GM19397 (cell line): ENCODE measurements at regions not wholly inside any gene's neighbourhood (a gene's known extent, or its start where the extent isn't known, plus 50 kb on each side); places are given as distances from the start of the nearest gene placed in this dataset.
A peak's percentile ranks its signal among the peaks of the same experiment; 100 is the strongest.
"Not testable (repeated sequence)": the region's sequence is repeated elsewhere in the genome, so short reads cannot be mapped to it uniquely, and the experiment has no call there.

Experiments used
- ATAC-seq: cut with Tn5 transposase; IDR thresholded peaks from one replicate; pipeline ENCODE4 v1.9.1; 2021; ENCODE audit warnings: mild to moderate bottlenecking, moderate library complexity; ENCODE audit not compliant: unreplicated experiment

- no peak for ATAC-seq
These were observed 51.3 kb upstream of the CADPS start for GRCh38 chr3:62926494-62926893.

GRCh38 chr3:62928256-62928655, 53.0 kb upstream of the CADPS start:
- no peak for ATAC-seq

- ATAC-seq = no peak
These were observed 54.6 kb upstream of the CADPS start for GRCh38 chr3:62929771-62930170.

GRCh38 chr3:62935793-62936192, 60.6 kb upstream of the CADPS start:
- no peak for ATAC-seq

- ATAC-seq = no peak
These were observed 61.5 kb upstream of the CADPS start for GRCh38 chr3:62936626-62937254.

- ATAC-seq = no peak
These were observed 63.4 kb upstream of the CADPS start for GRCh38 chr3:62938583-62938982.

GRCh38 chr3:62939707-62940106, 64.5 kb upstream of the CADPS start:
- no peak for ATAC-seq

- no peak for ATAC-seq
These were observed 65.8 kb upstream of the CADPS start for GRCh38 chr3:62940771-62941563.

- no peak for ATAC-seq
These were observed 67.0 kb upstream of the CADPS start for GRCh38 chr3:62942227-62942626.

- ATAC-seq = no peak
These were observed 67.5 kb upstream of the CADPS start for GRCh38 chr3:62942764-62943163.

GRCh38 chr3:62948921-62949320, 73.7 kb upstream of the CADPS start:
- no peak for ATAC-seq

- no peak for ATAC-seq
These were observed 75.0 kb upstream of the CADPS start for GRCh38 chr3:62950210-62950609.

- no peak for ATAC-seq
These were observed 75.9 kb upstream of the CADPS start for GRCh38 chr3:62951037-62951613.

GRCh38 chr3:62951880-62952279, 76.7 kb upstream of the CADPS start:
- ATAC-seq = not testable (repeated sequence)

GRCh38 chr3:62954580-62954979, 79.4 kb upstream of the CADPS start:
- ATAC-seq = peak; percentile 78

- ATAC-seq = no peak
These were observed 79.9 kb upstream of the CADPS start for GRCh38 chr3:62955126-62955525.

- no peak for ATAC-seq
These were observed 81.2 kb upstream of the CADPS start for GRCh38 chr3:62956411-62956810.

GRCh38 chr3:62961874-62962556, 86.8 kb upstream of the CADPS start:
- no peak for ATAC-seq

GRCh38 chr3:62962714-62963113, 87.5 kb upstream of the CADPS start:
- no peak for ATAC-seq

GRCh38 chr3:62965311-62965710, 90.1 kb upstream of the CADPS start:
- ATAC-seq = no peak

GRCh38 chr3:62968128-62968527, 92.9 kb upstream of the CADPS start:
- no peak for ATAC-seq

- no peak for ATAC-seq
These were observed 95.4 kb upstream of the CADPS start for GRCh38 chr3:62970648-62971047.
